Ishikawa (cell line): ENCODE measurements at regions not wholly inside any gene's neighbourhood (a gene's known extent, or its start where the extent isn't known, plus 50 kb on each side); places are given as distances from the start of the nearest gene placed in this dataset.

Experiments used
- NFIC ChIP-seq: IDR thresholded peaks from 2 replicates; pipeline ENCODE4 v1.6.1; 2012
- REST ChIP-seq: IDR thresholded peaks from 2 replicates; pipeline ENCODE4 v1.6.1; 2012; ENCODE audit warnings: low read depth, mild to moderate bottlenecking
- TCF12 ChIP-seq: IDR thresholded peaks from 2 replicates; pipeline ENCODE4 v1.6.1; 2012; ENCODE audit warnings: low read depth
- USF1 ChIP-seq: IDR thresholded peaks from 2 replicates; pipeline ENCODE4 v1.6.1; 2012
- YY1 ChIP-seq: IDR thresholded peaks from 2 replicates; pipeline ENCODE4 v1.6.1; 2012; ENCODE audit warnings: low read depth

- TF ChIP-seq NFIC (no peak), USF1 (no peak), REST (no peak), YY1 (no peak), TCF12 (no peak)
Measured at GRCh38 chr1:116253566-116254382, 119.3 kb upstream of the ATP1A1 start.
